Vagina (tissue), 2 donors: ENCODE measurements at regions not wholly inside any gene's neighbourhood (a gene's known extent, or its start where the extent isn't known, plus 50 kb on each side); places are given as distances from the start of the nearest gene placed in this dataset.

ENCODE experiments used
- CTCF ChIP-seq, 3 experiments: fragments of 450-650 bp in 2 of 3; fragments of 200-600 bp in 1 of 3; sonication (generic) in 1 of 3; IDR thresholded peaks; one replicate each; pipeline ENCODE4 v1.5.1; 2017 to 2019; ENCODE audit warnings: antibody characterized with exemption in 3 of 3, mild to moderate bottlenecking in 2 of 3, moderate library complexity in 2 of 3
- POLR2A ChIP-seq, 2 donors: fragments of 450-650 bp; IDR thresholded peaks; one replicate each; pipeline ENCODE4 v1.6.1; 2017; ENCODE audit warnings: antibody characterized with exemption in 2 of 2, mild to moderate bottlenecking in 2 of 2, moderate library complexity in 2 of 2

DNA sequence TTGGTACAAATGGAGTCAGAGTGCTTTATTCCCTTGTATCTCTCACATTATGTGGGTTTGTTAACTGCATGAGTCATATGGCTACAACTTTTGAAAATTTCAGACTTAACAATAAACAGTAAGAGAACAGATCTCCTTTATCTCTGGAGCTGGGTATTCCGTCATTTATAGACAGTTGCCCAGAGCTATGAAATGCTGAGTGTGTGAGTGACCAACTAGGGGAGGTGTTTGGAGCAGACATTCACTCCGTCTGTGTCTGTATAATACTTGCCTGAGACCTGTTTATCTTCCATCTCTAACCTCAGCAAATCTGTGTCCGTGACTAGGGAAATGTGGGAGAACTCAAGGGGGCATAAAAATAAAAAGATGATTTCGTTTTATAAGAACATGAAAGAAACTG, 279.9 kb upstream of the FAR2 start:
- no peak for TF ChIP-seq CTCF (IDR thresholded peaks at IDR 0.05)
- no peak for TF ChIP-seq POLR2A (IDR thresholded peaks at IDR 0.05)
